HG02759 (cell line): ENCODE measurements at regions not wholly inside any gene's neighbourhood (a gene's known extent, or its start where the extent isn't known, plus 50 kb on each side); places are given as distances from the start of the nearest gene placed in this dataset.
A peak's percentile ranks its signal among the peaks of the same experiment; 100 is the strongest.
"Not testable (repeated sequence)": the region's sequence is repeated elsewhere in the genome, so short reads cannot be mapped to it uniquely, and the experiment has no call there.

Experiments
- ATAC-seq: cut with Tn5 transposase; IDR thresholded peaks from one replicate; pipeline ENCODE4 v1.9.1; 2021; ENCODE audit warnings: mild to moderate bottlenecking, moderate library complexity; ENCODE audit not compliant: unreplicated experiment

DNA sequence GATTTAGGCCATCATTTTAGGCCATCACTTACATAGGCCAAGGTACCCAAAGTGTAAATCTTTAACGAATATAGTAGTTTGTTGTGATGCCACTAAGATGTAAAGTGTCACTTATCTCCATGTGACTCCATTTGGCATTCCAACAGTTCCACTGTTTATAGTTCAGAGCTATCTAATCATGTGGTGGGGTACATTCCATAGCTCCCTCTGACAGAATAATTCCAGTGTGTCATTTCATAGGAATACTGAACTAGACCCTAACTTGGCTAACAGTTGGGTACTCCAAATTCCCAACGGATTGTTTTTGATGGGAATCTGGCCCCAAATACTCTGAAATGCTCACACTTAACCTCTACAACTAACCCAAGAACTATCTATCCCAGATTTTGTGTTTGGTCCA is 76.7 kb upstream of the FST start:
- ATAC-seq = no peak

DNA sequence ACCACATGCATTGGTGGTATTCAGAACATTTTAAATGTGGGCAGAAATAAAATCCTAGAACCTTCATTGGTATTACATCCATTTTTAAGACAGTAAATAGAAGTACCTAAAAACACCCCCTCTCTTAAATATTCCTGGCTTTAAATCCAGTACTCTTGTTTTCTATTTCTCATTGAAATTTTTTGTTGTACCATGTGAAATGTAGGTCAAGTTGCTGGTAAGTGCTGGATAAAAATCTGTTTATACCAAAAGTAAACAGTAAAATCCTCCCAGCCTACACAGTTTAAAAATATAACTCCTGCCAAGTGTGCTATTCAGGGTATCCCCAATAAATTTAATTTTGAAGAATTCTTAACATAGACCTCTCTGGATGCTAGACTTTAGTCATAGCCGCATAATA is 75.0 kb upstream of the FST start:
- no peak for ATAC-seq

DNA sequence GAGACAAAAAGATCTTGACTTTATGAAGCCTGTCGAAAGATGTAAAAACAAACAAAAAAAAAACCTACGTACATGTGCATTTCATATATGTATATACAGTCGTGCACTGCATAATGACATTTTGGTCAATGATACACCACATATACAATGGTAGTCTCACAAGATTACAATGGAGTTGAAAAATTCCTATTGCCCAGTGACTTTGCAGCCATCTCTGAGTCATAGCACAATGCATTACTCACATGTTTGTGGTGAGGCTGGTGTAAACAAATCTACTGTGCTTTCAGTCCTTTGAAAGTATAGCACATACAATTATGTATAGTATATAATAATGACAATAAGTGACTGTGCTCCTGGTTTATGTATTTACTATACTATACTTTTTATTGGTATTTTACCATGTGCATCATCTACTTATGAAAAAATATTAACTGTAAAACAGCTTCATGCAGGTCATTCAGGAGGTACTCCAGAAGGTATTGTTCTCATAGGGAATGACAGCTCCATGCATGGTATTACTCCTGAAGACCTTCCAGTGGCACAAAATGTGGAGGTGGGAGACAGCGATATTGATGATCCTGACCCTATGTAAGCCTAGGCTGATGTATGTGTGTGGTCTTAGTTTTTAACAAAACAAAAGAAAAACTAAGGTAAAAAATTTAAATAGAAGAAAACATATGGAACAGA is 73.7 kb upstream of the FST start:
- ATAC-seq = no peak

DNA sequence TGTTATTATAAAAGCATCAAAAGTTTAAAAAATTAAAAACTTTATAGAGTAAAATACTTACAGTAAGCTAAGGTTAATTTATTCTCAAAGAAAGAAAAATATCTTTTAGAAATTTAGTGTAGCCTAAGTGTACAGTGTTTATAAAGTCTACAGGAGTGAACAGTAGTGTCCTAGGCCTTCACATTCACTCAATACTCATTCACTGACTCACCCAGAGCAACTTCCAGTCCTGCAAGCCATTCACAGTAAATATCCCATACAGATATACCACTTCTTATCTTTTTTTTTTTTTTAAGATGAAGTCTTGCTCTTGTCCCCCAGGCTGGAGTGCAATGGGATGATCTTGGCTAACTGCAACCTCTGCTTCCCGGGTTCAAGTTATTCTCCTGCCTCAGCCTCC is 73.1 kb upstream of the FST start:
- ATAC-seq = no peak

DNA sequence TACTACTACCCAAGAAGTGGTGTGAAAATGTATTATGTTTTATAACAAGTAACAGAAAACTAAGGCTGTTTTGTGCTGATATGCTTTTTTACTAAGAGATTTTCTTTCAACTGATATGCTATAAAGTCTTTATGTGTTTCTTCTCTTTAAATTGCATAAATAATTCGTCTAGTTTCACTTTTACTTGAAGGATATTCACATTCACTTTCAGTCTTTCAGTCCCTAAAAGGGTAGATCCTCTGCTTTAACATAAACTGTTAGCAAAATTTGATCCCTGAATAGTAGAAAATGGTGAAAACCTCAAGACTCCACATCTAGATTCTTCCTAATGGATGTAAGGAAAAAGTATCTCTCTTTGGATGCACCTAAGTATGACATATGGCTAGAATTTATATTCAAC is 69.0 kb upstream of the FST start:
- no peak for ATAC-seq

DNA sequence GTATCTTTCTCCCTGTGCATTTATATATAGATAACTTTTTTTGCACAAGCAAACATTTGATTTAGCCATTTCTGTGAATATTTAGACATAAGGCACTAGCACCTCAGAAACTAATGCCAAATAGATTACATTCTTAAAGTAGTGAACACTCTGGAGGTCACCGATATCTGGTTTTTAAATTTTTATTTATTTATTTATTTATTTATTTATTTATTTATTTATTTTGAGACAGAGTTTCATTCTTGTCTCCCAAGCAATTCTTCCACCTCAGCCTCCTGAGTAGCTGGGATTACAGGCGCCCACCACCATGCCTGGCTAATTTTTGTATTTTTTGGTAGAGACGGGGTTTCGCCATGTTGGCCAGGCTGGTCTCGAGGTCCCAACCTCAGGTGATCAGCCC is 67.9 kb upstream of the FST start:
- not testable (repeated sequence) for ATAC-seq

DNA sequence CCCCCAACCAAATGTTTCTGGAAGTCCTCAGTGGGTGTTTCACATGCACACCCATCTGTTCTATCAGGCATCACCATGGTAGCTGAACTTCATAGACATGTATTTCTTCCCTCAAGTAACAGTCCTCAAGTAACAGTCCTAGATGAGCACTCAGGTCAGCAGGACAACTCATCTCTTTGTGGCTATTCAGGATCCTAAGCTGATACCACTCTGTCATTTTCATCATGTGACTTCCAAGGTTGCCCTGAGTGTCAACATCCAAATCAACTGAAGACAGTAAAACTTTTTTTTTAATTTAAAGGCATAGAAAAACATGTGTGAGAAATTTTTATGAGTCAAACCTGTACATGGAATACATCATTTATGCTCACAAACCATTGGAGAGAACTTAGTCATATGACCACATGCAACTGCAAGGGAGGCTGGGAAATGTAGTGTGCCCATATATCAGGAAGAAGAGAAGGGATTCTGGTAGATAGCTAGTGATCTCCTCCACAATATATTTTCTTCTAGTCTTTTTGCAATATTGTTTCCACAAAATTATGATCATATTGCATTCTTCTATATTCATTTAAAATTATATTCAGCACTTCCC is 64.2 kb upstream of the FST start:
- ATAC-seq = peak; percentile 65

DNA sequence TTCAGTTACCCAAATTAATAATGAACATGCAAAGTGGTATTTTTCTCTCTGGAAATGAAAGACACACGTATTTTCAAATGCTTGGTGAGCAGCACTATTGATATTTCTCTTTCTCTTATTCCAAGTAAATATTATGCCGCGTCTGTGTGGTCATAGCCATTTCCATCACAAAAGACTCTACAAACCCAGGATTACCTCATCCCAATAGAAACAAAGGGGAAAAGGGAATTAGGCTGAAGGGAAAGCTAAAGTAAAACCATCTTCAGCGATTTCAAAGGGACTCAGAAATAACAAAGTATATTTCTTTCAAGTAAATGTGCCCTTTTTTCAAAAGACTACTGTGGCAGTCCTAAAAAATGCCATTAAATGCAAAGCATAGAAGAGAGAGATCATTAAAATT is 62.0 kb upstream of the FST start:
- ATAC-seq = no peak

DNA sequence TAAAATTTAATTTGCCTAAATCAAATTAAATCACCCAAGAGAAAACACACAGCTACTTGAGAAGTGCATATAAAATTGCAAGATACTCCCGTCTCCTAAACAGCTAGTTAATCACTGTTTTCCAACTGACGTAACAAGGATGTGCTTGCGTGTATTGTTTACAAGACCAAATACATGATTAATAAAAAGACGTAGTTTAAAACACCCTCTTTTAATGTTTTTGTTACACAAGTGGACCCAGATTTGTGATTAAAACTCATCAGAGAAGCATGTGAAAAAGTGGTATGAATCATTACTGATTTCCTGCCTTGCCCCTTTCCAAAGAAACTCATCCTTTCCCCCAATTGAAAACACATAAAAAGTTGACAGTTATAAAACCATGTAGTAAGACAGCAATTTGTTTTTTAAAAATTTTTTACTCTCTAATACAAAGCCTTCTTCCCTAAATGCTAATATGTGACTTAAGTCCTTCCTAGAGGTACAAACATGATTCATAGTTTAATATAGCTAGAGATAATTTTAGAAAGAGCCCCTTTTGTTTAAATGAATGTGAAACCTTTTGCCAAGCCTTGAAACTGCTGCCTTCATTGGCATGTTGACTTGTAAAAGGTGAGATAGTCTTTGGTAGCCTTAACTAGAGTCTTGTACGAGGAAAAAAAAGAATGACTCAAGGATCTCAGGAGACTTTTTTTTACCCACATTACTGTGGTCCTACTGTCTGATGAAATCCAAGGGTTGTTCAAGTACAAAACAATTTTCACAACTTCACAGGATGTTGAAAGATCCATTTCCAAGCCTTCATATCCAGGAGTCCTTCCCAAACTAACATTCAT is 61.4 kb upstream of the FST start:
- no peak for ATAC-seq

DNA sequence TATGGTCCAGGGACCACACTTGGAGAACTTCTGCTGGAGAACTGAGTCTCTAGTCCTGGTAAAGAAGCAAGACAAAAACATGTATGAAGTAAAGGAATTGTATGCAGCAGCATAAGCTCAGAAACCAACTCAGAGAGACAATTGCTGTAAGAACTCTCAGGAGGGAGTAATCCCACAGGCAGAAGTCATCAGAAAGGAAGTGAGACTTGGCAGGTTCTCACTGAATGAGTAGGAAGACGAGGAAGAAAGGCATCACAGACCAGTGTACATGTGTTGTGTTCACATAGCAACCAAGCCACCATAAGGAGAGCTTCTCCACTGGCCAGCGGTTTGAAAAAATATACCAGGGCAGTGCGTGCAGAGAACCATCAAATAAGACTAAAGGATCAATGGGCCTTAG is 57.9 kb upstream of the FST start:
- no peak for ATAC-seq

DNA sequence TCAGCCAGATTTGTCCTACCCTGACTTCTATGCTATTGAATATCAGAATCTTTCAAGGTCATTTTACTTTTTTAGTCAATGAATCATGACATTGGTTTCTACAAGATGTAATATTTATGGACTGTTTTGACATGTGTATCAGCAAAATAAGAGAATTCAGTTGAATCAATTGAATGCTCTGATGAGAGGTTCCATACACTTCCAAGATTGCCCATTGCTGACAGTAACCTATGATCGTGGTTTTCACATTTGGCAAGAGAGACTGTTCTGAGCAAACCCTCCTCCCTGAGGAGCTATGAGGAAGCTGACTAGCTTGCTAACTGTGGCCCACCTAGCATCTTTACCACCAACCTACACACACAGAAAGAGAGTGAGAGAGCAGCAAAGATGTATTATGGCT is 56.7 kb upstream of the FST start:
- ATAC-seq = no peak

DNA sequence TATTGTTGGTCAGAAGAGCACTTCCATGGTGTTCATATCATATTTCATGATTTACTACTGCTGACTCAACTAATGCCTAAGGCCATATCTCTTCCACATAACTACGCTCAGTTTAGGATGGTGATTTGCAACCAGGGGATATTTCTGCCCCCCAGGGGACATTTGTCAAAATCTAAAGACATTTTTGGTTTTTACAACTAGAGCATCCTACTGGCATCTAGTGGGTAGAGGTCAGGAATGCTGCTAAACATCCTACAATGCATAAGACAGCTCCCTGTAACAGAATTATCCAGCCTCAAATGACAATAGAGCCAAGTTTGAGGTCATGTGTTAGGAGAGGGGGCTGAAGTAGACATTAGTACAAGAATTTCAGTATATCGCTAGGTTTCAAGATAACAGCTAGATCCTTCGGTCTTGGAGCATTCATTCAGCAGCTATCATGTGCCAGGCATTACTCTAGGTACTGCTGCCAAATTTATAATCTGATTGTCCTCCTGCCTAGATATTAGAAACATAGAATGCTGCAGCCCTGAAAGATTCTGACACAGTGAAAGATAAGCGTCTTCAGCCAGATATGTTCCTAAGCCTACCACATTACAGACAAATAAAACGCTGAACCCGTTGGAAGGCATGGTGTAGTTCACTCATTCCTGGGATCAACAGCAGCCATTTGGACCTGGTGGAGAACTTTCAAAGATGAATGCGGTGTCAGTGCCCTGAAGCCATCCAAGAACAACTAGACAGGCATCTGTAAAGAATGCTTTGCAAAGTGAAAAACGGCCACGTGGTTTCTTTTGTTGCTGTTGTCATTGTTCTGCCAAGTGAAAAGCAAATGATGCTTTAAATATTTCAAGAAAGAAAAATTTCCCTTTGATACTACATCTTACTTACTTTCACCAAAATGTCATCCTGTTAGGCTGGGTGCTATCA is 55.5 kb upstream of the FST start:
- ATAC-seq = no peak

DNA sequence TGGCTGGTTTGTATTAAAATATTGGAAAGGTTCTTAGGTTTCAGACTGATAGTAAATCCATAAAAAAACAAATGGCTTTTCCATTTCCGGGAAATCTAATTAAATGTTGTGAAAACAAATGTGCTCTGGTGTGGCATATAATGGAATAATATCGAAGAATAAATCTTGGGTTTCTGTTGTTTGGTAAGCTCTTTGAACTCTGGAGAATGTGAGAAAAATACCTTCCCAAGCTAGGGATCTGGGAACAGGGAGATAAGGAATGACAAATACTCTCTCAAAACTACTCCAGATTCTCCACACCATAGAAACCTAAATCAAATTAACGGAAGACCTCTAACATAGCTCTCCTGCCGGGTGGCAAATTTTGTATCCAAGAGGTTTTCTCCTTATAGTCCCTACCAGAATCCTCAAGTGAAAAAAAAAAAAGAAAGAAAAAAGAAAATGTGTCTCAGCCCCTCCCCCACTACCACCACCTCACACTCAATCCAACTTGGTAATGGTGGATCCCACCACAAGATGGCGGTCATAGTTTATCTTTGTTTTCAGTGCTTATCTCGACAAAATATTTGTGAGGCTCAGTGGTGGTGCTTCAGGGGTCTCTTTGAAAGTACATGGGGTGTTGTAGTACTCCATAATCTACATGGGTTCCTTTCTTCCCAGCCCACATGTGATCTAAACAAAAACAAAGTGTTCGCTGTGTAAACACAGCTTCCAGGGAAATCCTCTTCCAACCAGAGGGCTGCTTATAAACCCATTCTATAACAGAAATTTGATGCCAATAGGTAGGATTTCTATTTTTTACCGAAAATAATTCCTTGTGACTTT is 54.5 kb upstream of the FST start:
- no peak for ATAC-seq

DNA sequence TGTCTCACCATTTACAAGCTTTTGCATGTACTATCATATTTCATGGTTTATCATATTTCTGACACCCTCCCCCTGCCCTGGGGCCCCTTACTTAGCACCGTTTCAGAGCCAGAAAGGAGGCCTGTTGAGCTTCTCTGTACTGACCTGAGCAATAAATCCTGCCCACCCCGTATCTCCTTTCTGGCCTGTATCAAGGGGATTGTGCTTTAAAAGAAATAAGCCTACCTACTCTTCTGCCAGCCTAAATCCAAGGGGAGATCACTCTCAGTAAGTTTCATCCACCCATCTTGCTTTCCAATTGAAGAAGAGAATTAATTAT is 54.0 kb upstream of the FST start:
- ATAC-seq = no peak

DNA sequence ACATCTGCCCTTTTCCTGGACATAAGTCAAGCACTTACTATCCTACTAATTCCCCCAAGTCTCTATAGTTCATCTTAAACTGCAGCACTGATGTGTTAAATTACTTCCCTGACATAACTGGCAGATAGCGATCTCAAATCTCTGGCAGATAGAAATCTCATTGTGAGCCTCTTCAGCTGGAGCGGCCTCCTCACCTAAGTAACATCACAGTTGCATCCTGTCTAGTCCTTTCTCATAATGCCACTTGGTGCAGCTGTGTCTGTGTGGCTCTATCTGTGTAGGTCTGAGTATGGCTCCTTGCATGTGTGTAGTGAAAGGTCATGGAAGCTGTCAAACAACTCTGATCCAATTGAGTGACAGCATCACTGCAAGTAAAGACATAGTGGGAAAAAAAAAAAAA is 53.6 kb upstream of the FST start:
- no peak for ATAC-seq

DNA sequence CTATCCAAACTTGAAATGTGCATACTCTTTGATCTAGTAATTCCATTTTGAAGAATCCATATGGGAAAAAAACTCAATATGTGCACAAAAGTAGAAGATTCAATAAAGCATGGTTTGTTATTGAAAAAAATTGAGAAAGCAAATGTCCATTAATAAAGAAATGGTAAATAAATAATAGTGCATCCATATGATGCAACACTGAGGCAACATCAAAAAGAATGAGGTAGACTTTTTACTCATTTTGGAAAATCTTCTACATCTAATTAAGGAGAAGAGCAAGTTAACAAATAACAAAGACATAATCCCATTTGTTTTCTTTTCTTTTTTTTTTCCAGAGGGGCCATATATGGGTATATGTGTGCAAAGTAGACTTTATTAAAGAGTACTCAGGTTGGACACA is 52.5 kb upstream of the FST start:
- ATAC-seq = no peak

DNA sequence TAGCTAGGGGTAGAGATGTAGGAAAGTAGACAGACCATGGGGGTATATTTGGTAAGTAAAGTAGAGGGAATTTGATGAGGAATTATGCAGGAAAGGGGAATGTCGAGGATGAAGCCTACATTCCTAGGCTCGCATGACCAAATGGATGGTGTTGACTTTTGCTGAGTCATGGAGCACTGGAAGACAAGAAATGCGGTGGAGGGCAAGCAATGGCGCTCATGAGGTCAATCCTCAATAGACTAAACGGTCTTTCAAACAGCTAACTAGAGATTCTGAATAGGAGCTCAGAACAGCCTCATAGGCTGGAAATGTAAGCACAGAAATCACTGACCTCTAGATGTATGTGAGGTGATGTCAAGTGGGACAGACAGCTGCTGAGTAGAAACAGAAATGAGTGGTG is 50.7 kb upstream of the FST start:
- ATAC-seq = no peak

DNA sequence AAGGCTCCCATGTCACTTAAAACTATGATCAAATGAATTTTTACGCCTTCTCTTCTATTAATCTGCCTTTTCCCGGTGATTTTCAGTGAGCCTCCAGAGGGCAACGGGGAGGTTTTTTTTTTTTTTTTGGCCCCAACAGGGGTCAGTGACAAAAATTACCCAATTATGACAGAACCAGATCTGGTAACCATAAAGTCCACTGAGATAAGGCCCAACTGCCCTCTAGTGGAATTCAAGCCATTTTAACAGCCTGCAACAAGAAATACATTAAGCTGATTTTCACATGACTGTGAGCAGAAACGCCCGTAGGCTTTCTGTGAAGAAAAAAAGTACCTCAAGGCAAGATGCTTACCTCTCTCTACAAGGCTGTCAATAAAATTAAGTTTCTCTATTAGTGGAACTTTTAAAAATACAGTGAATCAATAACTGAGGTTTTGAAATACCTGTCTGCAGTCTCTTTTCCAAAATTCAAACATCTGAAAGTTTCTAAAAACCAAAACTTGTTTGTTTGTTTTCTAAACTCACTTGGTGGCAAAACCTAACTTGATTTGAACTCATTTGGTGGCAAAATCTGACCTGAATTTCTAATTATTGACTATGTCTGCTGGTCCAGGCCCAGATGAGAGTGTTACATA is 49.7 kb upstream of the FST start:
- no peak for ATAC-seq
